ENCODE measurements at regions not wholly inside any gene's neighbourhood (a gene's known extent, or its start where the extent isn't known, plus 50 kb on each side); places are given as distances from the start of the nearest gene placed in this dataset.

GRCh38 chr11:128204898-128205297 is 382.5 kb downstream of the ETS1 start:
- no peak for TF ChIP-seq CTCF (IDR thresholded peaks at IDR 0.05; ENCODE audit: low read depth, low read length, missing control alignments)
- DNase-seq (ENCODE audit: low read depth): no peak
- H3K4me3 ChIP-seq (ENCODE audit: low read depth, low read length): no peak overlapping the region

GRCh38 chr11:128201801-128202200 is 385.6 kb downstream of the ETS1 start:
- no peak for DNase-seq (ENCODE audit: low read depth)
- no peak for TF ChIP-seq CTCF (IDR thresholded peaks at IDR 0.05; ENCODE audit: low read depth, low read length, missing control alignments)
- no peak overlapping the region for H3K4me3 ChIP-seq (ENCODE audit: low read depth, low read length)

- no peak for DNase-seq (ENCODE audit: low read depth)
- H3K4me3 ChIP-seq (ENCODE audit: low read depth, low read length): no peak overlapping the region
- no peak for TF ChIP-seq CTCF (IDR thresholded peaks at IDR 0.05; ENCODE audit: low read depth, low read length, missing control alignments)
These were observed 386.3 kb downstream of the ETS1 start for GRCh38 chr11:128201009-128201408.

- no peak overlapping the region for H3K4me3 ChIP-seq (ENCODE audit: low read depth, low read length)
- no peak for TF ChIP-seq CTCF (IDR thresholded peaks at IDR 0.05; ENCODE audit: low read depth, low read length, missing control alignments)
- no peak for DNase-seq (ENCODE audit: low read depth)
These were observed 386.9 kb downstream of the ETS1 start for GRCh38 chr11:128200467-128200866.

- DNase-seq (ENCODE audit: low read depth): no peak
- TF ChIP-seq CTCF (IDR thresholded peaks at IDR 0.05; ENCODE audit: low read depth, low read length, missing control alignments): no peak
- no peak overlapping the region for H3K4me3 ChIP-seq (ENCODE audit: low read depth, low read length)
These were observed 389.1 kb downstream of the ETS1 start for GRCh38 chr11:128198216-128198772.

- TF ChIP-seq CTCF (IDR thresholded peaks at IDR 0.05; ENCODE audit: low read depth, low read length, missing control alignments): no peak
- no peak for DNase-seq (ENCODE audit: low read depth)
- H3K4me3 ChIP-seq (ENCODE audit: low read depth, low read length): no peak overlapping the region
These were observed 391.1 kb downstream of the ETS1 start for GRCh38 chr11:128196235-128196634.

- no peak for DNase-seq (ENCODE audit: low read depth)
- H3K4me3 ChIP-seq (ENCODE audit: low read depth, low read length): no peak overlapping the region
- no peak for TF ChIP-seq CTCF (IDR thresholded peaks at IDR 0.05; ENCODE audit: low read depth, low read length, missing control alignments)
These were observed 391.6 kb downstream of the ETS1 start for GRCh38 chr11:128195756-128196155.

Measured in GM12864 (cell line).